Testis (tissue), 2 donors: ENCODE measurements at regions not wholly inside any gene's neighbourhood (a gene's known extent, or its start where the extent isn't known, plus 50 kb on each side); places are given as distances from the start of the nearest gene placed in this dataset.

ENCODE experiments used
- CTCF ChIP-seq, 3 experiments: fragments of 450-650 bp in 2 of 3; fragments of 200-600 bp in 1 of 3; sonication (generic) in 1 of 3; IDR thresholded peaks; one replicate each; pipeline ENCODE4 v1.5.1; 2016 to 2019; ENCODE audit warnings: antibody characterized with exemption in 3 of 3, mild to moderate bottlenecking in 2 of 3, moderate library complexity in 1 of 3
- POLR2A ChIP-seq: fragments of 450-650 bp; IDR thresholded peaks from one replicate; pipeline ENCODE4 v1.6.1; 2017; ENCODE audit warnings: antibody characterized with exemption, mild to moderate bottlenecking, moderate library complexity

GRCh38 chr7:98500764-98501163, 99.9 kb upstream of the BAIAP2L1 start:
- TF ChIP-seq CTCF (IDR thresholded peaks at IDR 0.05) (no peak), POLR2A (no peak)
